K562 (cell line): ENCODE measurements at regions not wholly inside any gene's neighbourhood (a gene's known extent, or its start where the extent isn't known, plus 50 kb on each side); places are given as distances from the start of the nearest gene placed in this dataset.

ENCODE experiments used
- CREM ChIP-seq: IDR thresholded peaks from 2 replicates; pipeline ENCODE4 v1.6.1; 2014; ENCODE audit warnings: antibody characterized with exemption, low read depth
- EP300 ChIP-seq: IDR thresholded peaks from 2 replicates; pipeline ENCODE4 v1.6.1; 2012; ENCODE audit warnings: low read length, improper control_type of control experiment
- ETV5 ChIP-seq: sonication (generic); formaldehyde crosslinking; IDR thresholded peaks from 2 replicates; pipeline ENCODE4 v1.4.0; 2020; ENCODE audit warnings: low read depth, mild to moderate bottlenecking, missing genetic modification reagents
- EZH2 ChIP-seq: IDR thresholded peaks from 2 replicates; pipeline ENCODE4 v1.6.1; 2012; ENCODE audit warnings: low read depth, mild to moderate bottlenecking, inconsistent platforms, low read length, borderline replicate concordance
- LEF1 ChIP-seq: fragments of 450-650 bp; IDR thresholded peaks from 2 replicates; pipeline ENCODE4 v1.6.1; 2016; ENCODE audit warnings: mild to moderate bottlenecking
- NFXL1 ChIP-seq: fragments of 450-650 bp; formaldehyde crosslinking; IDR thresholded peaks from 2 replicates; pipeline ENCODE4 v1.4.0; 2021; ENCODE audit warnings: mild to moderate bottlenecking
- SIRT6 ChIP-seq: IDR thresholded peaks from one replicate; pipeline ENCODE4 v1.6.1; 2012; ENCODE audit warnings: low read depth, mild to moderate bottlenecking, control low read depth, inconsistent platforms, low read length, moderate library complexity
- TAF1 ChIP-seq: IDR thresholded peaks from 2 replicates; pipeline ENCODE4 v1.6.1; 2011; ENCODE audit warnings: mild to moderate bottlenecking, low read length, moderate library complexity; ENCODE audit not compliant: insufficient read depth, control insufficient read depth, severe bottlenecking; ENCODE audit errors: extremely low read depth
- ZNF311 ChIP-seq: fragments of 250-450 bp; sonication (Bioruptor Pico); IDR thresholded peaks from 2 replicates; pipeline ENCODE4 v1.4.0; 2020; ENCODE audit warnings: mild to moderate bottlenecking, moderate library complexity
- TF ChIP-seq, protein P1 (sequence below): fragments of 450-650 bp; formaldehyde crosslinking; IDR thresholded peaks from 2 replicates; pipeline ENCODE4 v1.4.0; 2020; ENCODE audit warnings: mild to moderate bottlenecking, moderate library complexity
- TF ChIP-seq, protein P2 (sequence below), 3 experiments: IDR thresholded peaks in 2 of 3; conservative IDR thresholded peaks in 1 of 3; 2 replicates each; pipeline ENCODE4 v1.5.1; 2011 to 2012; ENCODE audit warnings: low read length in 3 of 3, mild to moderate bottlenecking in 3 of 3, control low read depth in 2 of 3, improper control_type of control experiment in 1 of 3, inconsistent platforms in 1 of 3, low read depth in 1 of 3, mixed read lengths in 1 of 3, moderate library complexity in 1 of 3; ENCODE audit not compliant: insufficient read depth in 2 of 3

DNA sequence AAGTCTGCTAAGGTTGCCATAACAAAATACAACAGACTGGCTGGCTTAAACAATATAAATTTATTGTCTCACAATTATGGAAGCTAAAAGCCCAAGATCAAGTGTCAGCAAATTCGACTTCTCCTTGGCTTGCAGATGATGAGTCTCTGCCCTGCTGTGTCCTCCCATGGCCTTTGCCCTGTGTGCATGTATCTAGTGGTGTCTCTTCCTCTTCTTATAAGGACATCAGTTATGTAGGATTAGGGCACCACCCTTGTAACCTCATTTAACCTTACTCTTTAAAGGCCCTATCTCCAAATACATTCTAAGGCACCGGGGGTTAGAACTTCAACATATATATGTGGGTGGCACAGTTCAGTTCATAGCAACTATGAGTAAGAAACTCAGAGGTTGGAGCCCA lies 157.9 kb upstream of the RASA1 start:
- TF ChIP-seq SIRT6 (no peak), NFXL1 (CRISPR knock-in tag) (no peak), EP300 (no peak), ZNF311 (CRISPR knock-in tag) (no peak), TAF1 (no peak), EZH2 (no peak), ETV5 (CRISPR knock-in tag) (no peak), CREM (no peak), LEF1 (no peak)
- TF ChIP-seq, protein P1, sequence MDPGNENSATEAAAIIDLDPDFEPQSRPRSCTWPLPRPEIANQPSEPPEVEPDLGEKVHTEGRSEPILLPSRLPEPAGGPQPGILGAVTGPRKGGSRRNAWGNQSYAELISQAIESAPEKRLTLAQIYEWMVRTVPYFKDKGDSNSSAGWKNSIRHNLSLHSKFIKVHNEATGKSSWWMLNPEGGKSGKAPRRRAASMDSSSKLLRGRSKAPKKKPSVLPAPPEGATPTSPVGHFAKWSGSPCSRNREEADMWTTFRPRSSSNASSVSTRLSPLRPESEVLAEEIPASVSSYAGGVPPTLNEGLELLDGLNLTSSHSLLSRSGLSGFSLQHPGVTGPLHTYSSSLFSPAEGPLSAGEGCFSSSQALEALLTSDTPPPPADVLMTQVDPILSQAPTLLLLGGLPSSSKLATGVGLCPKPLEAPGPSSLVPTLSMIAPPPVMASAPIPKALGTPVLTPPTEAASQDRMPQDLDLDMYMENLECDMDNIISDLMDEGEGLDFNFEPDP, result no peak
- TF ChIP-seq, protein P2, sequence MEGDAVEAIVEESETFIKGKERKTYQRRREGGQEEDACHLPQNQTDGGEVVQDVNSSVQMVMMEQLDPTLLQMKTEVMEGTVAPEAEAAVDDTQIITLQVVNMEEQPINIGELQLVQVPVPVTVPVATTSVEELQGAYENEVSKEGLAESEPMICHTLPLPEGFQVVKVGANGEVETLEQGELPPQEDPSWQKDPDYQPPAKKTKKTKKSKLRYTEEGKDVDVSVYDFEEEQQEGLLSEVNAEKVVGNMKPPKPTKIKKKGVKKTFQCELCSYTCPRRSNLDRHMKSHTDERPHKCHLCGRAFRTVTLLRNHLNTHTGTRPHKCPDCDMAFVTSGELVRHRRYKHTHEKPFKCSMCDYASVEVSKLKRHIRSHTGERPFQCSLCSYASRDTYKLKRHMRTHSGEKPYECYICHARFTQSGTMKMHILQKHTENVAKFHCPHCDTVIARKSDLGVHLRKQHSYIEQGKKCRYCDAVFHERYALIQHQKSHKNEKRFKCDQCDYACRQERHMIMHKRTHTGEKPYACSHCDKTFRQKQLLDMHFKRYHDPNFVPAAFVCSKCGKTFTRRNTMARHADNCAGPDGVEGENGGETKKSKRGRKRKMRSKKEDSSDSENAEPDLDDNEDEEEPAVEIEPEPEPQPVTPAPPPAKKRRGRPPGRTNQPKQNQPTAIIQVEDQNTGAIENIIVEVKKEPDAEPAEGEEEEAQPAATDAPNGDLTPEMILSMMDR (IDR thresholded peaks at IDR 0.05 in 2 of 3, conservative IDR thresholded peaks at IDR 0.05 in 1 of 3; ENCODE audit: insufficient read depth in 2 of 3, low read depth in 1 of 3, low read length in 3 of 3), result no peak
